Dedifferentiated amniotic fluid mesenchymal stem cell (primary cell): ENCODE measurements at regions not wholly inside any gene's neighbourhood (a gene's known extent, or its start where the extent isn't known, plus 50 kb on each side); places are given as distances from the start of the nearest gene placed in this dataset.

Experiments used
- DNase-seq: peaks from one replicate; pipeline ENCODE4 v3.0.0-alpha.2; 2016; ENCODE audit errors: extremely low spot score

GRCh38 chr6:169837529-169838250 lies 86.3 kb downstream of the ERMARD start:
- no peak for DNase-seq

DNA sequence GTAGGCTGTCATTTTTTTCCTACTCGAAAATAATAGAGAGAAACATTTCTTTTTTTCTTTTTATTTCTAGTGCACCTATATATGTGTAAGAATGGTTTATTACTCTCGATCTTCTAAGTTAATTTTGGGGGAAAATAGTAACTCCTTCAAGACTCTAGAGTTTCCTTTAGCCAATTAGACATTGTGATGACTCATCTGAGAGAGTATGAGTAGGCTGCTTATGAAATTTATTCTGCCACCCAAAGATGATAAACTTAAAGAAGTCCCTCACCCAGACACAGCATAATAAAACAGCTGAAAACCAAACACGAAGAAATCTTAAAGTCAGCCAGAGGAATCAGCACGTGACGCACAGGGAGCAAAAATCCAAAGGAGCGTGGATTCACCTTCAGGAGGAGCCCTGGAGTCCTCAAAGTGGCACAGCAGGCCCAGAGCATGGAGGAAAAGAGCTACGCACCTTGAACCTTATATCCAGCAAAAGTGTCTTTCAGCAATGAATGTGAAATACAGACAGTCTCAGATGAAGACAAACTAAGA lies 81.9 kb downstream of the ERMARD start:
- DNase-seq, result no peak

DNA sequence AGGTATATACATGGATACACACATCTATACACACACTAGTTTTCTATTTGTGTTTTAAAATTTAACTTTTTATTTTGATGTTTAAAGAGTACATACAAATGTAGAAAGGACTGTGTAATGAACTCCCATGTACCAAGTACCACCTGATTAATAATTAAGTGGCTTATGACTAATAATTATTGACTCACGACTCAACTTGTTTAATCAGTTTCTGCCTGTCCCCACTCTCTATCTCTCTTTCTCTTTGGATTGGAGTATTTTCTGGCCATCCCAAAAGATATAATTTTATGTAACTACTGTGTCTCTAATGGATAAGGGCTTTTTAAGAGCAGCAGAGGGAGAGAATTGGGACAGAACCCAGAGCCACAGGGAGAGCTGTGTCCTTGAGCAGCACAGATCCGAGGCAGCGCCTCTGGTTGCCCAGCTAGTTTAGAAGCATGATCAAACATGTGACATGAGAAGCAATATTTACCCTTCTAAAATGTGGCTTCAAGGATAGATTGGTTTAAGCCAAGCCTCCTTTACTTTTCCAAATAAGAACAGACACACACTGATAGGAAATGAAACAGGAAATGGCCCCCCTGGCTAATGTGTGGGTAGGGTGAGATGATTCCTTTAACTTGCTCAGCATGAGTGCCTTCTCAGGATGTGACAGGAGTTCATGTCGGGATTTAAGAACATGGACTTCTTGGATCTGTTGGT lies 81.0 kb downstream of the ERMARD start:
- DNase-seq, result no peak

DNA sequence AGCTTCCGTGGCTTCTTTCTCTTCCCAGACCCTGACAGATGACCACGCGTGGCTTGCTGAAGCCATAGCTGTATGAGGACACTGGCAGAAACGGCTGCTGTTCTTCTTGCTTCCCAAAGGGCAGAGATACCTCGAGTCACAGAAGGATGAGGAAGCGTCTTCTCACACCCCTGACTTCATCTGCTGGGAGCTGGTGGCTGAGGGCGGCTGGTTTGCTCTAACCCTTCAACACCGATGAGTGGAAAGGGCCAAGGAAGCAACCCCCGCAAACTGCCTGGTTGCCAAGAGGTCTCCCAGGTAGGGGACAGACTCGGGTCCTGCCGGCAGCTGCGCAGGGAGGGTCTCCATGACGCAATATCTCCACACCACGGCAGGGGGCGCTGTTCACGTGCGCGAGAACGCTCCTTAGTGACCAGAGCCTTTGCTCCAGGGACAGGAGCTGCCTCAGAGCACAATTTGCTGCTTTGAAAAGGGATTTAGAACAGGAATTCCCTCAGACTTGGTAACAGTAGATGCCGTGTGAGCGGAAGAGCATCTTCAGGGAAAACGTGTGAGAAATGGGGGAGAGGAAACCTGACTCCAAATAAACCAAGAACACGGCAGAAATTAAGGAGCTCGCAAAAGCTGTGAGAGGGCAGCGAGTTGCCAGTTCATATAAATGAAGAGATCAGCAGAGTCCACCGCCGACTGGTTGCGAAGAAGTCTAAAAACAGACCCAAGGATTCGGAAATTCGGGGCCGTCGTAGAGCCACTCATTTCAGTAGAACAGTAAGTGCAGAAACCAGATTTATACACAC lies 80.2 kb downstream of the ERMARD start:
- peak; percentile 49 for DNase-seq
